ENCODE measurements at regions not wholly inside any gene's neighbourhood (a gene's known extent, or its start where the extent isn't known, plus 50 kb on each side); places are given as distances from the start of the nearest gene placed in this dataset.

DNA sequence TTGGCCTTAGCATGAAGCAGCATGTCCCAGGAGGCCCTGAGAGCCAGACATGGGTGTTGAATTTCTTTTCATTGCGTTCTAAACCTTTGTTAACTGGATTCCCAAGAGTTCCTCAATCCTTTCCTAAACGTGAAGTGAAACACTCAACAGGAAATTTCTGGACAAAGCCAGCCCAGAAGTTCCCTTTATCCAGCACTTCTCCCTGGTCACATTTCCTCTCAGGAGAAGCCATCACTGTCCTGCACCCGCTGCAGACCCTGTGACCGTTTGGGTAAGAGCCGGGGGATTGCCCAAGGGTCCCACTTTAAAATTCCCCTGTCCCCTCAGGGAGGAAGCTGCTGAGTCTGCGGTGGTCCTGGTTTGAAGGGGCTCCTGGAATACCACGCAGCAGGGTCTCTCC is 88.0 kb upstream of the ZPBP start:
- no peak for DNase-seq (ENCODE audit: low read depth)
- in situ Hi-C loops (cut with HindIII; ENCODE audit: low sequenced_read_pairs), result no loop called here
- H3K4me3 ChIP-seq (ENCODE audit: low read depth, low read length), result no peak overlapping the region
- no peak for TF ChIP-seq CTCF (IDR thresholded peaks at IDR 0.05; ENCODE audit: low read depth, low read length, missing control alignments)

GRCh38 chr7:50178166-50178565 is 85.1 kb upstream of the ZPBP start:
- in situ Hi-C loops (cut with HindIII; ENCODE audit: low sequenced_read_pairs), result no loop called here
- TF ChIP-seq CTCF (IDR thresholded peaks at IDR 0.05; ENCODE audit: low read depth, low read length, missing control alignments), result no peak
- DNase-seq (ENCODE audit: low read depth), result no peak

GRCh38 chr7:50174948-50175347 is 81.9 kb upstream of the ZPBP start:
- in situ Hi-C loops (cut with HindIII; ENCODE audit: low sequenced_read_pairs), result no loop called here

More at GRCh38 chr7:50178166-50178565, 85.1 kb upstream of the ZPBP start:
- no peak overlapping the region for H3K4me3 ChIP-seq (ENCODE audit: low read depth, low read length)

GRCh38 chr7:50166997-50167965 is 74.2 kb upstream of the ZPBP start:
- no peak for TF ChIP-seq CTCF (IDR thresholded peaks at IDR 0.05; ENCODE audit: low read depth, low read length, missing control alignments)
- in situ Hi-C loops (cut with HindIII; ENCODE audit: low sequenced_read_pairs), result no loop called here

More at GRCh38 chr7:50174948-50175347, 81.9 kb upstream of the ZPBP start:
- TF ChIP-seq CTCF (IDR thresholded peaks at IDR 0.05; ENCODE audit: low read depth, low read length, missing control alignments), result no peak
- no peak for DNase-seq (ENCODE audit: low read depth)
- H3K4me3 ChIP-seq (ENCODE audit: low read depth, low read length), result no peak overlapping the region

GRCh38 chr7:50164559-50165170 is 71.6 kb upstream of the ZPBP start:
- TF ChIP-seq CTCF (IDR thresholded peaks at IDR 0.05; ENCODE audit: low read depth, low read length, missing control alignments), result no peak
- DNase-seq (ENCODE audit: low read depth), result no peak
- H3K4me3 ChIP-seq (ENCODE audit: low read depth, low read length), result no peak overlapping the region
- in situ Hi-C loops (cut with HindIII; ENCODE audit: low sequenced_read_pairs), result no loop called here

More at GRCh38 chr7:50166997-50167965, 74.2 kb upstream of the ZPBP start:
- DNase-seq (ENCODE audit: low read depth), result no peak
- H3K4me3 ChIP-seq (ENCODE audit: low read depth, low read length), result no peak overlapping the region

DNA sequence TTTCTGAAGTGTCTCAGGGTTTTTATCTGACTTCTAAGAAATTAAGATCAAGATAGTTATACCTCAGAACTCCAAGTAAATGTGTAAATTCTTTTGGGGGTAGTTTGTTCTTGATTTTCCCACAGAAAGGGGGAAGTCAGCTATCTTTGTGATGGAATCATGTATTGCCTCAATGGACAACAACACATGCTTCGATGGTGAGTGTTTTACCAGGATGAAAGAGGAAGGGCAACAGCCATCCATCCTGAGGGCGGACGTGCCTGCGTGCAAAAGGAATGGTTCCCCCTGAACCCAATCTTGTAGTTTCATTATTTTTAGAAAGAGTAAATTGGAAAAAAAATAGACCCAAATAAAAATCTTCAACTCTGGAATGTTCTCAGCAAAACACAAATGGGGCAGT is 67.2 kb upstream of the ZPBP start:
- no peak for DNase-seq (ENCODE audit: low read depth)
- in situ Hi-C loops (cut with HindIII; ENCODE audit: low sequenced_read_pairs), result no loop called here
- H3K4me3 ChIP-seq (ENCODE audit: low read depth, low read length), result no peak overlapping the region
- no peak for TF ChIP-seq CTCF (IDR thresholded peaks at IDR 0.05; ENCODE audit: low read depth, low read length, missing control alignments)
